ENCODE measurements at regions not wholly inside any gene's neighbourhood (a gene's known extent, or its start where the extent isn't known, plus 50 kb on each side); places are given as distances from the start of the nearest gene placed in this dataset.

DNA sequence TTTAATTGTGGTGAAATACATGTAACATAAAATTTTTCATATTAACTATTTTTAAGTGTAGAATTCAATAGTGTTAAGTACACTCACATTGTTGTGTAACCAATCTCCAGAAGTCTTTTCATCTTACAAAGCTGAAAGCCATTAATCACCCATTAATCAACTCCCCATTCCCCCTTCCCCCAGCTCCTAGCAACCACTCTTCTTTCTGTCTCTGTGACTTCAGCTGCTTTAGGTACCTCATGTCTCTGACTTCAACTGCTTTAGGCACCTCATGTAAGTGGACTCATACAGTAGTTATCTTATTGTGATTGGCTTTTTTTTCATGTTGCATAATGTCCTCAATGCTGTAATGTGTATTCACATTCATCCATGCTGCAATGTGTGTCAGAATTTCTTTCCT, 150.8 kb upstream of the NTM start:
- no peak for DNase-seq (ENCODE audit: low spot score, unreplicated experiment)
- no peaks in the 10 kb centered on the region for H3K9me3 Mint-ChIP-seq (ENCODE audit: low read depth)
- no peak overlapping the region for H3K4me3 Mint-ChIP-seq (ENCODE audit: low read depth)
- no peak overlapping the region for H3K27ac Mint-ChIP-seq
- TF ChIP-seq, protein P1, sequence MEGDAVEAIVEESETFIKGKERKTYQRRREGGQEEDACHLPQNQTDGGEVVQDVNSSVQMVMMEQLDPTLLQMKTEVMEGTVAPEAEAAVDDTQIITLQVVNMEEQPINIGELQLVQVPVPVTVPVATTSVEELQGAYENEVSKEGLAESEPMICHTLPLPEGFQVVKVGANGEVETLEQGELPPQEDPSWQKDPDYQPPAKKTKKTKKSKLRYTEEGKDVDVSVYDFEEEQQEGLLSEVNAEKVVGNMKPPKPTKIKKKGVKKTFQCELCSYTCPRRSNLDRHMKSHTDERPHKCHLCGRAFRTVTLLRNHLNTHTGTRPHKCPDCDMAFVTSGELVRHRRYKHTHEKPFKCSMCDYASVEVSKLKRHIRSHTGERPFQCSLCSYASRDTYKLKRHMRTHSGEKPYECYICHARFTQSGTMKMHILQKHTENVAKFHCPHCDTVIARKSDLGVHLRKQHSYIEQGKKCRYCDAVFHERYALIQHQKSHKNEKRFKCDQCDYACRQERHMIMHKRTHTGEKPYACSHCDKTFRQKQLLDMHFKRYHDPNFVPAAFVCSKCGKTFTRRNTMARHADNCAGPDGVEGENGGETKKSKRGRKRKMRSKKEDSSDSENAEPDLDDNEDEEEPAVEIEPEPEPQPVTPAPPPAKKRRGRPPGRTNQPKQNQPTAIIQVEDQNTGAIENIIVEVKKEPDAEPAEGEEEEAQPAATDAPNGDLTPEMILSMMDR (IDR thresholded peaks at IDR 0.05; ENCODE audit: unreplicated experiment), result no peak
- H3K4me1 Mint-ChIP-seq (ENCODE audit: low read depth), result peaks cover 16% of the 10 kb centered on the region
- H3K36me3 Mint-ChIP-seq (ENCODE audit: insufficient read depth), result no peaks in the 10 kb centered on the region
- H3K27me3 Mint-ChIP-seq, result peaks cover 35% of the 10 kb centered on the region

DNA sequence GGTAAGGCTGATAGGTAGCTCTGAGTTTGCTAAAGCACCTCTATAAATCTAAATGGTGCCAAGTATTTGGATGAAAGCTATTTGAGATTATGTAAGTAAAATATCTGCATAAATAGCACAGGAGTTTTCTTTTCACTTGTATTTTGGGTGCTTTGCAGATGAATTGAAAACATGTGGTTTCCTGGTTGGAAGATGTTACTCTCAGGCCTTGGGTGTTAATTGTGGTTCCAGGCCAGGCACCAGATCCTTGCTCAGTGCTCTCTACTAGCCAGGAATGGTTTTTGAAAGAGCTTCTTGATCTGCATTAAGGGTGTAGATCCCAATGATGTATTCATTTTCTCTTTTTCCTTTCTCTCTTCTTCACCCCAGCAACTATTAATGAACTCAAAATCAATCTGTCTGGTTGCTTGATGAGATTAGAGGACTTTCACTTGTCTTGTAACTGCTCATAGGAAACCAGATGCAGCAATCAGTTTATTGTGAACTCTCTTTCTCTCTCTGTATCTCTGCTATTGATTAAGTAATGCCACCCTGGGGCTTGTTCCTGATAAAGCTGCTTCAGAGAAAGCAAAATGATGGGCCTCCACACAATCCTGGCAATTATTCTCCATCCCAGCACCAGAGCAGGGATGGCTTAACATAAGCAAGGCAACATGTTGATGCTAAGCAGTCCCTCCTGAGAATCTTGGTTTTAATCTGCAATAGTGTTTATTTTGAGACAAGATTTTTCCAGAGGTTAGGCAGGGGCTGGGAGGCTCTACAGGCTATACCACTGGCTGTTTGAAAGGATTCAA, 147.0 kb upstream of the NTM start:
- Mint-ChIP-seq H3K9me3 (ENCODE audit: low read depth) (no peaks in the 10 kb centered on the region), H3K36me3 (ENCODE audit: insufficient read depth) (no peaks in the 10 kb centered on the region), H3K27me3 (peaks cover 16% of the 10 kb centered on the region), H3K4me1 (ENCODE audit: low read depth) (peaks cover 16% of the 10 kb centered on the region), H3K4me3 (ENCODE audit: low read depth) (no peak overlapping the region), H3K27ac (no peak overlapping the region)
- TF ChIP-seq, protein P1 (IDR thresholded peaks at IDR 0.05; ENCODE audit: unreplicated experiment), result no peak
- DNase-seq (ENCODE audit: low spot score, unreplicated experiment), result no peak

DNA sequence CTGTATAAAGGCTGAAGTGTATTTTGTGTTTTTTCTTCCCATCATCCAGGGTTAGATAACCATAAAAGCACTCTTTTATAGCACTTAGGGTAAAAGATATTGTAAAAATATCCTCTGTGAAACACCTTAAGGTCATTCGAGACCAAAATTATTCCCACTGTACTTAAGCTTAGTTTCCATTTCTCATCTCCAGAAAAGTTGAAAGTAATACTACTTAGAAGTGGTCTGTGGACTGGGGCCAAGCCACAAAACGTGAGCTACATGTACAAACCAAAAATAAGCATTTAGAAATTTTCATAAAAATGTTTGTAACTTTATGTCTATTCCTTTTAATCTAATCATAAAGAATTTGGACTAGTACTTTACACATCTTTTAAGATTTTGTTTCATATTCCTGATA, 142.0 kb upstream of the NTM start:
- Mint-ChIP-seq H3K27me3 (peaks cover 15% of the 10 kb centered on the region), H3K36me3 (ENCODE audit: insufficient read depth) (no peaks in the 10 kb centered on the region), H3K27ac (no peak overlapping the region), H3K4me3 (ENCODE audit: low read depth) (no peak overlapping the region), H3K4me1 (ENCODE audit: low read depth) (no peaks in the 10 kb centered on the region), H3K9me3 (ENCODE audit: low read depth) (no peaks in the 10 kb centered on the region)
- DNase-seq (ENCODE audit: low spot score, unreplicated experiment), result no peak
- TF ChIP-seq, protein P1 (IDR thresholded peaks at IDR 0.05; ENCODE audit: unreplicated experiment), result no peak

DNA sequence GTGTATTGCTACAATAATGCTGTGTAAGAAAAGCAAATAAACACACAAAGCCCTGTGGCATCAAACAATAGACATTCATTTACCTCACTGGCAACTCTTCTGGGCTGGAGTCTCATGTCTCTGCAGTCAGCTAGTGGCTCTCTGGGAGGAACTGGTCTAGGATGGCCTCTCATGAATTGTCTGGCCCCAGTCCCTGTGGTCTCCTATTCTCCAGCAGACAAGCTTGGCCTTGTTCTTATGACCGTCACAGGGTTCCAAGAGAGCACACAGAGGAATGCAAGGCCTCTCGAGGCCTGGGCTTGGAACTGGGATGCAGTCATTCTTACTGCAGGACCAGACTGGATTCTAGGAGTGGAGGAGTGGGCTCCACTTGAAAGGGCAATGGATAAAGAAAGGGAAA, 141.2 kb upstream of the NTM start:
- TF ChIP-seq, protein P1 (IDR thresholded peaks at IDR 0.05; ENCODE audit: unreplicated experiment), result no peak
- no peaks in the 10 kb centered on the region for H3K36me3 Mint-ChIP-seq (ENCODE audit: insufficient read depth)
- no peak for DNase-seq (ENCODE audit: low spot score, unreplicated experiment)
- no peaks in the 10 kb centered on the region for H3K4me1 Mint-ChIP-seq (ENCODE audit: low read depth)
- H3K9me3 Mint-ChIP-seq (ENCODE audit: low read depth), result no peaks in the 10 kb centered on the region
- H3K27ac Mint-ChIP-seq, result no peak overlapping the region
- peaks cover 15% of the 10 kb centered on the region for H3K27me3 Mint-ChIP-seq
- no peak overlapping the region for H3K4me3 Mint-ChIP-seq (ENCODE audit: low read depth)

DNA sequence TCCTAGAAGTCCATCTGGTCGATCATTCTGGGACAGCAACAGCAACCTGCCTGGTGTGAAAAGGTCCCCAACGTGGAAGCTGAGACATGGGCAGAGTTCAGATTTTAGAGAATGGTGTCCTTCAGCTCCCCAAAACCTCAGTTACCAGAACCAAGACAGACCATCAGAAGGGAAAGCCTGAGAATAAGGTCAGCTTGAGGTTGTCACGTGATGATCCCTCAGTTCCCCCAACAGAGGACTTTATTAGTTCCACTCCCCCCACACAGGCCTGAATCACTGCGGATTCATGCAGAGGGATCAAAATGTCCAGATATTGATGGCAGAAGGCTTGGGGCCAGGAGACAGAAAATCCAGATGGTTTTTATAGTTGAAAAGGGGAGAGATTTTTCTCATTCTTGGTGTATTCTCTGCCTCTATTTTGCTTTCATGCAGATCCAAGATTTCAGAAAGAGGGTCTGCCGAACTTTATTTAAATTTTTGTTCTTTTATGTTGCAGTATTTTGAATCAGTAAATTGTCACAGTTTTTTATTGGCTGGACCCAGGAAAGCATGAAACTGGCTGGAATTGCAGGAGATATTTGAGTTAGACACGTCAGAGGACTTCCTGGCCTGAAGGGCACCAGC, 139.0 kb upstream of the NTM start:
- H3K27me3 Mint-ChIP-seq, result peaks cover 12% of the 10 kb centered on the region
- H3K4me1 Mint-ChIP-seq (ENCODE audit: low read depth), result no peaks in the 10 kb centered on the region
- no peaks in the 10 kb centered on the region for H3K9me3 Mint-ChIP-seq (ENCODE audit: low read depth)
- TF ChIP-seq, protein P1 (IDR thresholded peaks at IDR 0.05; ENCODE audit: unreplicated experiment), result no peak
- no peak overlapping the region for H3K27ac Mint-ChIP-seq
- no peaks in the 10 kb centered on the region for H3K36me3 Mint-ChIP-seq (ENCODE audit: insufficient read depth)
- no peak for DNase-seq (ENCODE audit: low spot score, unreplicated experiment)
- H3K4me3 Mint-ChIP-seq (ENCODE audit: low read depth), result no peak overlapping the region

Data from progenitor cell of endocrine pancreas (in vitro differentiated cells).